ENCODE measurements at regions not wholly inside any gene's neighbourhood (a gene's known extent, or its start where the extent isn't known, plus 50 kb on each side); places are given as distances from the start of the nearest gene placed in this dataset.

GRCh38 chr2:219713110-219713509 is 85.7 kb downstream of the SLC4A3 start (continued):
- TF ChIP-seq KDM4B (IDR thresholded peaks at IDR 0.05; ENCODE audit: borderline replicate concordance in 2 of 2, low read depth in 1 of 2): no peak
- peak; percentile 87 for TF ChIP-seq RAD51 (IDR thresholded peaks at IDR 0.05; ENCODE audit: borderline replicate concordance, low read depth)
- TF ChIP-seq ZFP30 (CRISPR knock-in tag; IDR thresholded peaks at IDR 0.05; ENCODE audit: borderline replicate concordance): no peak
- no peak for TF ChIP-seq IRF1 (CRISPR knock-in tag; IDR thresholded peaks at IDR 0.05; ENCODE audit: borderline replicate concordance)
- no peak for TF ChIP-seq RBM25 (IDR thresholded peaks at IDR 0.05; ENCODE audit: low read depth, low read length, severe bottlenecking)
- no peak for TF ChIP-seq ZNF57 (CRISPR knock-in tag; IDR thresholded peaks at IDR 0.05)
- no peak for TF ChIP-seq ZNF695 (CRISPR knock-in tag; IDR thresholded peaks at IDR 0.05)
- TF ChIP-seq SMAD2 (IDR thresholded peaks at IDR 0.05; ENCODE audit: low read depth, low read length): no peak
- no peak for TF ChIP-seq ZFX (CRISPR knock-in tag; IDR thresholded peaks at IDR 0.05)
- TF ChIP-seq ZNF407 (IDR thresholded peaks at IDR 0.05; ENCODE audit: low read depth): no peak
- TF ChIP-seq ZNF76 (CRISPR knock-in tag; IDR thresholded peaks at IDR 0.05; ENCODE audit: borderline replicate concordance): no peak
- TF ChIP-seq TCF15 (CRISPR knock-in tag; IDR thresholded peaks at IDR 0.05): no peak

Data from K562 (cell line).